Hepatic stellate cell (primary cell): ENCODE measurements at regions not wholly inside any gene's neighbourhood (a gene's known extent, or its start where the extent isn't known, plus 50 kb on each side); places are given as distances from the start of the nearest gene placed in this dataset.

Source experiments
- DNase-seq: peaks from one replicate; pipeline ENCODE4 v3.0.0; 2011; ENCODE audit warnings: low spot score

DNA sequence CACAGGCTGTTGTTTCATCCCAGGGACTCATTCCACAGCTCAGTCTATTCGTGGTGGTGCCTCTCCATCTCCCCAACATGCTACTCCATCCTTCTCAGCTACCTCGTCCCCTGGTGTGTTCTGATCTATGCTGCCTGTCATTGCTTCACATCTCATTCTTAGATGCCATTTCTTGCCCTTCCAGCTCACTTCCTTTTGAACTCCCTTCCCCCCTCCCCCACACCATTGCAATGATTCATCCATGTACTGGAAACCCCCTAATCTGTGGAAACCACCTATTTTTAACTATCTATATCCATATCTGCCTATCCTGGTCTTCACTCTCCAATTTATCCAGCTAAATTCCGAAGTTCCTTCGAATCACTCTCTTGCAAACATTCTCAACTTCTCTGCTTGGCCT lies 65.7 kb upstream of the PARD3B start:
- DNase-seq: no peak

DNA sequence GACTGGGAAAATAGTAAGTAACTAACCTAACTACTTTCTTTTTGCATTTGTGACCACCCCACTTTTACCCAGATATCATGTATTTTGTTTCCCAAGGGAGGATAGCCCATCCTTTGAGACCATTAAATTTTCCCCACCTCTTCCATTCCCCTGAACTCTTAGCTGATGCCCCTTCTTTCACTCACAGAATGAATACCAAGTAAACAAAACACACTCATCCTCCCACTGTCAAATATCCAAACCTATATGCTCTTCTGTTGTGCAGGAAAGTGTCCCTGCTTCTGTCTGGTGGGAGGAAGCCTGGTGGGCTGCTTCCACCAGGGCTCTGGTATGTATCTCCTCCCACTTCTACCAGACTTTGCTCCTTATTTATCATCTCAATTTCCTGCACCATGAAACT lies 64.6 kb upstream of the PARD3B start:
- DNase-seq: no peak

DNA sequence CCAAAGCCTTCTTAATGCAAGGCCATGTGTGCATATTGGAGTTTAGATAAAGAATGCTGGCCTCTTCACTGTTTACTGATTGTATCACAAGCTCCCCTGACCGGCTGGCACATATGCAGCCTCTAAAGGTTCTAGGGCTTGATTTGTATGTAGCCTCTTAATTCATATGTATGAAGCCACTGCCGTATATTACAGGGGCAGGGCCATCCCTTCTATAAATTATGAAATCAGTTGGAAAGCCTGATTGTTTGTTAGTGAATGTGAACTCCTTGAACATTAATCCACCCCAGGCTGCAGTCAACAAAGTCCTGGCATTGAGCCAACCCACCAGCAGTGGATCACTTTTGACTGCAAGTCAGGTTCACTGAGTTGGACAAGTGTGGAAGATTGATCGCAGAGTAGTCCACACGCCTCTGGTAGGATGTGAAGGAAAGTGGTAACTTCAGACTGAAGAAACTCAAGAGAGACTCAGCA lies 61.6 kb upstream of the PARD3B start:
- DNase-seq: no peak

DNA sequence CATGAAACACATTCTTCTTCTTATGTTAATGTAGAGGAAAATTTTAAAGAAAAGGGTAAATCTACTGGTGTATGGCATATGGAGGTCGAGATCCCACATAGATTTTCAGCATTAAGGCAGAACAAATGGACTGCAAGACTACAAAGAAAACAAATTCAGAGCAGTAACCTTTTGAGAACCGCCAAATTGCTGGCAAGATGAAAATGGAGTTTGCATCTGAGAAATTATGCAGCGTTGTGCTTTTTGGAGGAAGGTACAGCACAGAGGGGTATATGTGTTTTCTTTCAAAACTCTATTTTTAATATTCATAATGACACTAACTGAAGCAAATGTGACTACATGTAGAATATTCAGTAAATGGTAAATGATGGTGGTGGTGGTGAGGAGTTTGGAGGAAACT lies 59.0 kb upstream of the PARD3B start:
- DNase-seq: no peak

DNA sequence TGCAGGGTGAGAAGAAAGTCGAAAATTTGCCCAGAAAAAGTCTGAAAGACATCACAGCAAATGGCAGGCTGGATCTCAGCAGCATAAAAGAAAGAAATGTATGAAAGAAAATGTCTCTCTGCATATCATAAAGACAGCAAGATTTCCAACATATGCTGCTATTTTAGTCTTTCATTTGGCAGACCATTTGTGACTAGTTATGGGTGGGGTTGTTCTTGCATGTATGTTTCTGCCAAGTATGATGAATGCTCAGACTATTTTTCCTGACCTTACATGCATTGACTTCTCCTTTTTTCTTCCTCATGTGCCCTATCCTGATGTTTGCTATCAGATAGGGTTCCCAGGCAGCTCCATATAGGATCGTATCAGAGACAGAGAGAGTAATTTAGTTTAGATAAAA lies 58.5 kb upstream of the PARD3B start:
- peak; percentile 10 for DNase-seq

DNA sequence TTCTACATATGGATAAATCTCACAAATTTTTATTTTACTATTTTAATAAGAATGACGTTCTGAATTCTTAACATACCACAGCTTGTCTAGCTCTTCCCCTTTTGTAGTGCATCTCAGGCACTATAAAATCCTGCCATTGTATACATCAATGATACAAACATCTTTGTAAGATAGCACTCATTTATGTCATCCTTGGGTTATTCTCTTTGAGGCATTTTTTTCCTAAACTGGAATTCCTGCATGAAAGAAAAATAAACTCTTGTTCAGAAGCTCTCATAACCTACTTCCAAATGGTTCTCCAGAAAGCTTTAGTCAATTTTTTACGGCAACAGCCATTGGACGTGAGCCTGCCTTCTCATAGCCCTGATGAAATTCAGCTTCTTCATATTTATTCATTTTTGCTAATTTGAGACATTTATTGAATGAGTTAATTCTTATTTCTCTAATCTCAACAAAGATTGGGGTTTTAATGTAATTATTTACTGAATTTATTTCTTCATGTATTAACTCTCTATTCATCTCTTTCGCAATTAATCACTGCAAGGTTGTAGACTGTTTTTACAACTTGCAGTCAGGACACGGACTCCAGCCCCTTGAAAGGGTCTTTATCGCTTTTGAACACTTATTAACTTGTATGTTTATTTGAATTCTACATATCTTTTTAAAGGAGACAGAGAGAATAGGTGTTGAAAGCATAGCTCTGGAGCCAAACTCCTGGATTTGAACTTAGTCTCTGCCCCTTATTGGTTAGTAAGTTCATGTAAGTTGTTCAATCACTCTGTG lies 57.6 kb upstream of the PARD3B start:
- DNase-seq: no peak

DNA sequence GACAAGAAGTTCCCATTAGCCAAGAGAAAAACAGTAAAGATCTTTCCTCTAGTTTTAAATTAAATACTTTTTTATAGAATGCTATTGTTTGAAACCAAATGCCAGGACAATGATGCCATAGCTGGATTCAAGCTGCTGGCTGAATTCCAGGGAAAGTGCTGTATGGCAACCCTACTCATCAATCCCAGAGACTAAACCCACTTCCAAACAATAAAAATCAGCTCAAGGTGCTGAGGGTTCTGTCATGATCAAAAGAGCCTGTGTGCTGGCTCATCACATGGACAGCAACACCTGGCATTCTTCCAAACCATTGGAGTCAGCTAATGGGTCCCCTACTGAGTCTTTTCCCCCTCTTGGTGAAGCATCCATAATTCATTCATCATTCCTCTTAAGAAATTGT lies 53.7 kb upstream of the PARD3B start:
- DNase-seq: no peak

DNA sequence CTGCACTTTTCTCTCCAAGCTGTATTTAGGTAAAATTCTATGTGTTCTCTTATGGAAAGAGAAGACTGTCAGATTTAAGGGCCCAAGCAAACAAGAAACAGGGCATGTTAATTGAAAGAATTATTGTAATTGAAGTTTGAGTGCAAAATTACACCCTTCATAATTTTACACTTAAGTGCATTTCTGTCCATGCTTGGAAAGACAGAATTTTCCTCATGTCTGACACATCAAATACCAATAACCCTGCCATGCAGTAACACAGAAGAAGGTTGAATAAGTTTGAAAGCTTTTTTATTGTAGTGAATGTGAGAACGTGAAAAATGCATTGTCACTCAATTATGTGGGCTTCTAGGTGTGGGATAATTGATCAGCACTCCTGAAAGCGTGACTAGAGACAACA lies 52.9 kb upstream of the PARD3B start:
- DNase-seq: no peak

DNA sequence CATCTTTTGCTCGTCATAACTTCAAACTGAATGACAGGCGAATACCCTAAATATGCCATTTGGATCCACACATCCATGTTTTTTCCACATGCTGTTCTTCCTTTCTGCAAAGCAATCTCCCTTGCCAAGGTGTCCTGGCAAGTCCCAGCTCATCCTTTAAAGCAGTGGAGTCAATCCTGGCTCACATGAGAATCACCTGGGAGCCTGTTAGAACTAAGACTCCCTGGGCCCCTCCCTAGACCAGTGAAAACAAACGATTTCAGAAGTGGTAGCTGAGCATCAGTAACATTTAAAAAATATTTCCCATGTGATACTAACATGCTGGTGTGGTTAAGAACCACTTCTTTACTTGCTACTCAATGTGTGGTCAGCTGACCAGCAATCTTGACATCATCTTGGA lies 50.6 kb upstream of the PARD3B start:
- DNase-seq: no peak

DNA sequence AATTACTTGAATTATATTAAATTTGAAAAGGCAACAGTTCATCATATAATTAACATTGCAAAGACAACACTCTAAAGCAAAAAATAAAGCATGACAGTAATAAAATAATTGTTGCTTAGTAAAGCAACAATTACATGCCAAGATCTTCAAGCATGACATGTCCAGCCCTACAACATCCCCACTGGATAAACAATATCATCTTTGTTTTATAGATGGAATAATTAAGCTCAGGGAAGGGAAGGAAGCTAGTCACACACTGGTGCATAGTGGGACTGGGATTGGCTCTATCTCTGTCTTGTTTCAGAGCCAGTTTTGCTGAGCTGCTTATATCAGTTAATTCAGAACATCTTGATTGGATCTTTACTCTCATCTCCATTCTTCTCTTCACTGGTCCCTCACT lies 49.9 kb upstream of the PARD3B start:
- no peak for DNase-seq
